ENCODE measurements at regions not wholly inside any gene's neighbourhood (a gene's known extent, or its start where the extent isn't known, plus 50 kb on each side); places are given as distances from the start of the nearest gene placed in this dataset.

GRCh38 chr6:119980802-119981201 is 631.2 kb upstream of the MAN1A1 start:
- Histone ChIP-seq H3K4me3 (ENCODE audit: low read depth, low read length) (no peak overlapping the region), H3K36me3 (ENCODE audit: control insufficient read depth, insufficient read depth, low read length) (no peaks in the 10 kb centered on the region), H3K27me3 (ENCODE audit: control insufficient read depth, insufficient read depth, low read length) (no peaks in the 10 kb centered on the region)
- TF ChIP-seq CTCF (IDR thresholded peaks at IDR 0.05; ENCODE audit: insufficient read depth, low read length, severe bottlenecking) = no peak
- FAIRE-seq = no peak
- no peak for DNase-seq (ENCODE audit: low read depth)

GRCh38 chr6:119979862-119980261 is 630.3 kb upstream of the MAN1A1 start:
- peak; percentile 48 for DNase-seq (ENCODE audit: low read depth)
- peak; percentile 41 for TF ChIP-seq CTCF (IDR thresholded peaks at IDR 0.05; ENCODE audit: insufficient read depth, low read length, severe bottlenecking)
- no peaks in the 10 kb centered on the region for H3K36me3 ChIP-seq (ENCODE audit: control insufficient read depth, insufficient read depth, low read length)
- no peaks in the 10 kb centered on the region for H3K27me3 ChIP-seq (ENCODE audit: control insufficient read depth, insufficient read depth, low read length)
- no peak for FAIRE-seq
- no peak overlapping the region for H3K4me3 ChIP-seq (ENCODE audit: low read depth, low read length)

GRCh38 chr6:119978274-119978889 is 628.8 kb upstream of the MAN1A1 start:
- no peak for FAIRE-seq
- DNase-seq (ENCODE audit: low read depth) = peak; percentile 37
- H3K36me3 ChIP-seq (ENCODE audit: control insufficient read depth, insufficient read depth, low read length) = no peaks in the 10 kb centered on the region
- no peak overlapping the region for H3K4me3 ChIP-seq (ENCODE audit: low read depth, low read length)
- H3K27me3 ChIP-seq (ENCODE audit: control insufficient read depth, insufficient read depth, low read length) = no peaks in the 10 kb centered on the region
- TF ChIP-seq CTCF (IDR thresholded peaks at IDR 0.05; ENCODE audit: insufficient read depth, low read length, severe bottlenecking) = peak; percentile 57

GRCh38 chr6:119974430-119975159 is 625.0 kb upstream of the MAN1A1 start:
- H3K36me3 ChIP-seq (ENCODE audit: control insufficient read depth, insufficient read depth, low read length) = no peaks in the 10 kb centered on the region
- no peak overlapping the region for H3K4me3 ChIP-seq (ENCODE audit: low read depth, low read length)
- TF ChIP-seq CTCF (IDR thresholded peaks at IDR 0.05; ENCODE audit: insufficient read depth, low read length, severe bottlenecking) = no peak
- FAIRE-seq = no peak
- H3K27me3 ChIP-seq (ENCODE audit: control insufficient read depth, insufficient read depth, low read length) = no peaks in the 10 kb centered on the region
- DNase-seq (ENCODE audit: low read depth) = no peak

GRCh38 chr6:119966484-119966883 is 616.9 kb upstream of the MAN1A1 start:
- DNase-seq (ENCODE audit: low read depth) = no peak
- Histone ChIP-seq H3K4me3 (ENCODE audit: low read depth, low read length) (no peak overlapping the region), H3K27me3 (ENCODE audit: control insufficient read depth, insufficient read depth, low read length) (no peaks in the 10 kb centered on the region), H3K36me3 (ENCODE audit: control insufficient read depth, insufficient read depth, low read length) (no peaks in the 10 kb centered on the region)
- no peak for FAIRE-seq
- no peak for TF ChIP-seq CTCF (IDR thresholded peaks at IDR 0.05; ENCODE audit: insufficient read depth, low read length, severe bottlenecking)

All from bronchial epithelial cell (primary cell).